H1 (cell line): ENCODE measurements at regions not wholly inside any gene's neighbourhood (a gene's known extent, or its start where the extent isn't known, plus 50 kb on each side); places are given as distances from the start of the nearest gene placed in this dataset.

Source experiments
- CTCF ChIA-PET: fragments of 300-600 bp; sonication (Branson Sonifier 250); formaldehyde crosslinking; loops from one replicate; lab custom pipeline; 2021; ENCODE audit not compliant: partially characterized antibody; lab: Charles Lee
- POLR2A ChIA-PET: fragments of 300-600 bp; sonication (Branson Sonifier 250); formaldehyde crosslinking; loops from one replicate; lab custom pipeline; 2021; ENCODE audit warnings: inconsistent platforms; ENCODE audit not compliant: partially characterized antibody; lab: Charles Lee
- DNase-seq, 2 experiments: peaks; one replicate each; pipeline versions ENCODE4 v3.0.0 to v3.0.0-alpha.2; 2010 to 2022; ENCODE audit warnings: low spot score in 2 of 2, low read depth in 1 of 2, mixed read lengths in 1 of 2
- FAIRE-seq: peaks from 2 replicates; lab custom pipeline; 2011; peaks lifted over from hg19 to GRCh38; lab: Jason Lieb, UNC
- H2AFZ ChIP-seq: 2 replicates; pipeline ENCODE4 v1.8.1; 2012; ENCODE audit warnings: low read length, inconsistent platforms
- H2AK5ac ChIP-seq: 2 replicates; pipeline ENCODE4 v1.6.1; 2013; ENCODE audit warnings: low read depth, low read length
- H2BK120ac ChIP-seq: replicated peaks from 2 replicates; pipeline ENCODE3; 2013; ENCODE audit warnings: low read depth, low read length, inconsistent platforms
- H2BK12ac ChIP-seq: 2 replicates; pipeline ENCODE4 v1.6.1; 2013; ENCODE audit warnings: low read depth, low read length
- H2BK15ac ChIP-seq: 2 replicates; pipeline ENCODE4 v1.6.1; 2013; ENCODE audit warnings: low read length
- H2BK20ac ChIP-seq: 2 replicates; pipeline ENCODE4 v1.6.1; 2013; ENCODE audit warnings: low read length
- H2BK5ac ChIP-seq: 2 replicates; pipeline ENCODE4 v1.6.1; 2013; ENCODE audit warnings: low read depth, low read length
- H3K14ac ChIP-seq: 2 replicates; pipeline ENCODE4 v1.6.1; 2013; ENCODE audit warnings: inconsistent platforms; ENCODE audit not compliant: insufficient read length
- H3K18ac ChIP-seq: 2 replicates; pipeline ENCODE4 v1.6.1; 2013; ENCODE audit warnings: low read length; ENCODE audit errors: extremely low read depth
- H3K23ac ChIP-seq: 2 replicates; pipeline ENCODE4 v1.6.1; 2013; ENCODE audit warnings: inconsistent platforms; ENCODE audit not compliant: insufficient read length
- H3K23me2 ChIP-seq: 2 replicates; pipeline ENCODE4 v1.6.1; 2013; ENCODE audit warnings: low read depth, low read length
- H3K27ac ChIP-seq: 2 replicates; pipeline ENCODE4 v1.6.1; 2011; ENCODE audit warnings: low read depth, low read length, inconsistent platforms
- H3K27me3 ChIP-seq, 4 experiments: replicated peaks in 1 of 4; 1 replicate in 1 of 4; 2 replicates in 3 of 4; pipeline versions ENCODE4 v1.6.1 to v1.8.1; 2011 to 2013; ENCODE audit warnings: low read length in 3 of 4, mild to moderate bottlenecking in 3 of 4, inconsistent platforms in 2 of 4, mixed read lengths in 2 of 4, moderate library complexity in 1 of 4; ENCODE audit not compliant: control insufficient read depth in 3 of 4, insufficient read depth in 3 of 4; ENCODE audit errors: extremely low read depth in 1 of 4
- H3K36me3 ChIP-seq, 4 experiments: 2 replicates each; pipeline versions ENCODE4 v1.6.1 to v1.8.1; 2011 to 2013; ENCODE audit warnings: mild to moderate bottlenecking in 4 of 4, low read length in 3 of 4, moderate library complexity in 2 of 4, control low read depth in 1 of 4, inconsistent platforms in 1 of 4; ENCODE audit not compliant: insufficient read depth in 4 of 4, control insufficient read depth in 2 of 4
- H3K4ac ChIP-seq: replicated peaks from 2 replicates; pipeline ENCODE3; 2013; ENCODE audit warnings: low read length, low read depth, mixed read lengths, inconsistent platforms; ENCODE audit not compliant: insufficient read length
- H3K4me1 ChIP-seq, 4 experiments: replicated peaks in 1 of 4; 1 replicate in 1 of 4; 2 replicates in 3 of 4; pipeline versions ENCODE4 v1.6.1 to v1.8.1; 2011 to 2013; ENCODE audit warnings: low read length in 3 of 4, inconsistent platforms in 2 of 4, mixed read lengths in 1 of 4; ENCODE audit not compliant: insufficient read depth in 4 of 4, control insufficient read depth in 3 of 4
- H3K4me2 ChIP-seq, 2 experiments: 2 replicates each; pipeline versions ENCODE4 v1.6.1 to v1.8.1; 2011 to 2013; ENCODE audit warnings: low read depth in 2 of 2, low read length in 2 of 2, control low read depth in 1 of 2, inconsistent platforms in 1 of 2, mild to moderate bottlenecking in 1 of 2; ENCODE audit not compliant: insufficient read depth in 1 of 2
- H3K4me3 ChIP-seq, 4 experiments: fragments of 200-600, 300-600 bp in 1 of 4; sonication (generic), shearing (Covaris generic), sonication (Bioruptor Twin) in 1 of 4; 2 replicates each; pipeline versions ENCODE4 v1.5.1 to v1.8.1; 2011 to 2016; ENCODE audit warnings: low read length in 4 of 4, low read depth in 3 of 4, control low read depth in 2 of 4, inconsistent platforms in 2 of 4, mild to moderate bottlenecking in 2 of 4, mixed read lengths in 1 of 4, moderate library complexity in 1 of 4; ENCODE audit not compliant: insufficient read depth in 2 of 4; ENCODE audit errors: extremely low read depth in 1 of 4
- H3K56ac ChIP-seq: replicated peaks from 2 replicates; pipeline ENCODE3; 2013; ENCODE audit warnings: low read depth, mild to moderate bottlenecking, mixed read lengths, low read length, inconsistent platforms; ENCODE audit not compliant: insufficient read length
- H3K79me1 ChIP-seq: 2 replicates; pipeline ENCODE4 v1.6.1; 2013; ENCODE audit warnings: low read depth, low read length, control low read depth
- H3K79me2 ChIP-seq, 2 experiments: 2 replicates each; pipeline versions ENCODE4 v1.6.1 to v1.8.1; 2012 to 2013; ENCODE audit warnings: low read length in 2 of 2, mild to moderate bottlenecking in 2 of 2, inconsistent platforms in 1 of 2; ENCODE audit not compliant: insufficient read depth in 2 of 2, control insufficient read depth in 1 of 2
- H3K9ac ChIP-seq, 4 experiments: replicated peaks in 1 of 4; 1 replicate in 1 of 4; 2 replicates in 3 of 4; pipeline versions ENCODE4 v1.6.1 to v1.8.1; 2011 to 2013; ENCODE audit warnings: low read depth in 3 of 4, low read length in 3 of 4, control low read depth in 2 of 4, mild to moderate bottlenecking in 2 of 4, moderate library complexity in 2 of 4, inconsistent platforms in 1 of 4; ENCODE audit errors: extremely low read depth in 1 of 4
- H3K9me3 ChIP-seq, 2 experiments: 2 replicates each; pipeline versions ENCODE4 v1.6.1 to v1.8.1; 2012 to 2013; ENCODE audit warnings: mild to moderate bottlenecking in 2 of 2, moderate library complexity in 2 of 2, control low read depth in 1 of 2, inconsistent platforms in 1 of 2, low read depth in 1 of 2, low read length in 1 of 2, mixed read lengths in 1 of 2; ENCODE audit not compliant: insufficient read depth in 2 of 2
- H4K20me1 ChIP-seq, 2 experiments: replicated peaks in 1 of 2; 2 replicates each; pipeline versions ENCODE3 to v1.8.1; 2011 to 2013; ENCODE audit warnings: inconsistent platforms in 2 of 2, low read length in 2 of 2, mild to moderate bottlenecking in 1 of 2; ENCODE audit not compliant: insufficient read depth in 2 of 2, control insufficient read depth in 1 of 2
- H4K5ac ChIP-seq: 2 replicates; pipeline ENCODE4 v1.6.1; 2013; ENCODE audit warnings: low read length, low read depth, mixed read lengths, inconsistent platforms; ENCODE audit not compliant: insufficient read length
- H4K8ac ChIP-seq: 2 replicates; pipeline ENCODE4 v1.8.0; 2013; ENCODE audit warnings: mild to moderate bottlenecking, moderate library complexity, low read length, inconsistent platforms; ENCODE audit not compliant: insufficient read depth; ENCODE audit errors: extremely low read depth
- H4K91ac ChIP-seq: replicated peaks from 2 replicates; pipeline ENCODE3; 2013; ENCODE audit warnings: low read length, mixed read lengths, inconsistent platforms; ENCODE audit not compliant: insufficient read length
- ASH2L ChIP-seq: fragments of 200-600, 300-600 bp; sonication (generic); IDR thresholded peaks from one replicate; pipeline ENCODE4 v1.7.1; 2017; ENCODE audit warnings: low read length
- CHD1 ChIP-seq: IDR thresholded peaks from 2 replicates; pipeline ENCODE4 v1.6.1; 2012; ENCODE audit warnings: low read depth, low read length, improper control_type of control experiment
- CREB1 ChIP-seq: IDR thresholded peaks from 2 replicates; pipeline ENCODE4 v1.6.1; 2012; ENCODE audit warnings: inconsistent platforms
- GABPA ChIP-seq: IDR thresholded peaks from 2 replicates; pipeline ENCODE4 v1.6.1; 2011; ENCODE audit warnings: mild to moderate bottlenecking, low read length, moderate library complexity, borderline replicate concordance; ENCODE audit not compliant: insufficient read depth
- JUND ChIP-seq: IDR thresholded peaks from 2 replicates; pipeline ENCODE4 v1.6.1; 2011; ENCODE audit warnings: mild to moderate bottlenecking, improper control_type of control experiment, low read length
- SP2 ChIP-seq: IDR thresholded peaks from 2 replicates; pipeline ENCODE4 v1.6.1; 2012; ENCODE audit warnings: mild to moderate bottlenecking, low read length, inconsistent platforms
- TCF12 ChIP-seq: IDR thresholded peaks from 2 replicates; pipeline ENCODE4 v1.6.1; 2011; ENCODE audit warnings: low read depth, mild to moderate bottlenecking, low read length
- ZNF274 ChIP-seq: IDR thresholded peaks from 2 replicates; pipeline ENCODE4 v1.7.0; 2012; ENCODE audit warnings: low read length, borderline replicate concordance; ENCODE audit errors: extremely low read depth
- whole genome bisulfite sequencing, 2 experiments: shearing (Covaris generic) in 1 of 2; methylation state at CpG; one replicate each; pipeline versions ENCODE4 v1.1.6 to v1.1.7; 2013 to 2015; ENCODE audit warnings: low lambda C conversion rate in 2 of 2, mixed read lengths in 2 of 2, inconsistent platforms in 1 of 2, low coverage in 1 of 2, missing lambda C conversion rate in 1 of 2; ENCODE audit not compliant: insufficient replicate concordance in 2 of 2, insufficient coverage in 1 of 2, insufficient read length in 1 of 2; ENCODE audit errors: extremely low coverage in 1 of 2, missing lambda C conversion rate in 1 of 2; 5-methylcytosine and 5-hydroxymethylcytosine counted together
- TF ChIP-seq, protein P1 (sequence below), 3 experiments: IDR thresholded peaks; 1 replicate in 2 of 3; 2 replicates in 1 of 3; pipeline versions ENCODE4 v1.5.1 to v1.6.1; 2011; ENCODE audit warnings: low read length in 3 of 3, mild to moderate bottlenecking in 3 of 3, inconsistent platforms in 2 of 3, low read depth in 1 of 3, moderate library complexity in 1 of 3; ENCODE audit not compliant: insufficient read depth in 1 of 3; ENCODE audit errors: control extremely low read depth in 1 of 3
- TF ChIP-seq, protein P2 (sequence below): IDR thresholded peaks from 2 replicates; pipeline ENCODE4 v1.6.1; 2012; ENCODE audit warnings: low read length, inconsistent platforms

DNA sequence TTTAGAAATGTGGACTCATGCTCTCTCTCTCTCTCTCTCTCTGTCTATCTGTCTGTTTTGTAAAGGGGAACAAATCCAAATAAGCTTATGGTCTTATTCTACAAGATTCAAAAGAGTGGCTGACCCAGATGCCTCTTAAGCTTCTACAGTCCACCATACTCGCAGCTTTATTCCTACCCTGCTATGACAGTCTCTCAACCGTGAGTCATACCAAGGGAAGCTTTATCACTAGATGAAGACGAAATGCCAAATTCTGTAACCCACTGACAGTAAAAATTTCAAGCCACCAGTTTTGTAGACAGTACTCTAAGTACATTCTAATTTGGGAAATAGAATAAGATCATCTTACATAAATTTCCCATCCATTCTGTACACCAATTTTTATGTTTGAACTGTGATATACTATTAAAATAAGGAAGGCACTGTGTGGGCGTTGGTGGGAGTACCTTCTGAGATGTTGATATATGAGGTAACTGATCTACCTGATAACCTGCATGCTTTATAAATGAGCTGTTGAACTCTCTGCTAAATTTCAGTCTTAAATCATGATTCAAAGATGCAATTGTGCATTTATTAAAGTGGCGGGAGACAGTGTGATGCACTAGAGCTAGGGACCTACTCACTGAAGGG is 153.2 kb downstream of the KLF6 start:
- no peak overlapping the region for H3K23ac ChIP-seq
- H3K27me3 ChIP-seq, result no peaks in the 10 kb centered on the region
- no peaks in the 10 kb centered on the region for H3K79me1 ChIP-seq
- H3K27ac ChIP-seq, result no peak overlapping the region
- no peaks in the 10 kb centered on the region for H3K4me1 ChIP-seq
- H2BK120ac ChIP-seq, result no peak overlapping the region
- no peak overlapping the region for H4K5ac ChIP-seq
- POLR2A ChIA-PET, result no interaction called here
- H3K18ac ChIP-seq, result no peak overlapping the region
- H2BK12ac ChIP-seq, result no peak overlapping the region
- no peaks in the 10 kb centered on the region for H4K20me1 ChIP-seq
- CTCF ChIA-PET, result interaction anchor here (0.7 to 1.0 kb wide), 3 partner anchors 16 to 786 kb away, joined by 3 to 4 read pairs (median 3); no protein-coding TSS in a partner anchor
- H4K91ac ChIP-seq, result no peak overlapping the region
- H3K56ac ChIP-seq, result no peak overlapping the region
- no peak overlapping the region for H2BK5ac ChIP-seq
- H2BK15ac ChIP-seq, result no peak overlapping the region
- DNase-seq, result no peak
- H3K4me3 ChIP-seq, result no peak overlapping the region
- H4K8ac ChIP-seq, result no peak overlapping the region
- no peak overlapping the region for H3K9ac ChIP-seq
- H2AFZ ChIP-seq, result no peak overlapping the region
- H3K4me2 ChIP-seq, result no peak overlapping the region
- no peak overlapping the region for H3K4ac ChIP-seq
- H3K79me2 ChIP-seq, result no peaks in the 10 kb centered on the region
- H3K36me3 ChIP-seq, result no peaks in the 10 kb centered on the region
- no peak overlapping the region for H2AK5ac ChIP-seq
- no peak overlapping the region for H3K14ac ChIP-seq
- H3K23me2 ChIP-seq, result no peaks in the 10 kb centered on the region
- 94% methylated on average over 5 of the region's 5 CpGs; no CpG with 5 or more reads in 1 of the 2 experiments for WGBS, 2 experiments
- FAIRE-seq, result no peak
- no peak overlapping the region for H2BK20ac ChIP-seq
- no peaks in the 10 kb centered on the region for H3K9me3 ChIP-seq
- TF ChIP-seq GABPA, result no peak
- TF ChIP-seq CHD1, result no peak
- no peak for TF ChIP-seq CREB1
- TF ChIP-seq SP2, result no peak
- TF ChIP-seq, protein P1, sequence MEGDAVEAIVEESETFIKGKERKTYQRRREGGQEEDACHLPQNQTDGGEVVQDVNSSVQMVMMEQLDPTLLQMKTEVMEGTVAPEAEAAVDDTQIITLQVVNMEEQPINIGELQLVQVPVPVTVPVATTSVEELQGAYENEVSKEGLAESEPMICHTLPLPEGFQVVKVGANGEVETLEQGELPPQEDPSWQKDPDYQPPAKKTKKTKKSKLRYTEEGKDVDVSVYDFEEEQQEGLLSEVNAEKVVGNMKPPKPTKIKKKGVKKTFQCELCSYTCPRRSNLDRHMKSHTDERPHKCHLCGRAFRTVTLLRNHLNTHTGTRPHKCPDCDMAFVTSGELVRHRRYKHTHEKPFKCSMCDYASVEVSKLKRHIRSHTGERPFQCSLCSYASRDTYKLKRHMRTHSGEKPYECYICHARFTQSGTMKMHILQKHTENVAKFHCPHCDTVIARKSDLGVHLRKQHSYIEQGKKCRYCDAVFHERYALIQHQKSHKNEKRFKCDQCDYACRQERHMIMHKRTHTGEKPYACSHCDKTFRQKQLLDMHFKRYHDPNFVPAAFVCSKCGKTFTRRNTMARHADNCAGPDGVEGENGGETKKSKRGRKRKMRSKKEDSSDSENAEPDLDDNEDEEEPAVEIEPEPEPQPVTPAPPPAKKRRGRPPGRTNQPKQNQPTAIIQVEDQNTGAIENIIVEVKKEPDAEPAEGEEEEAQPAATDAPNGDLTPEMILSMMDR (IDR thresholded peaks at IDR 0.05; ENCODE audit: control extremely low read depth in 1 of 3, insufficient read depth in 1 of 3, low read depth in 1 of 3, low read length in 3 of 3), result no peak
- no peak for TF ChIP-seq ZNF274
- TF ChIP-seq TCF12, result no peak
- TF ChIP-seq, protein P2, sequence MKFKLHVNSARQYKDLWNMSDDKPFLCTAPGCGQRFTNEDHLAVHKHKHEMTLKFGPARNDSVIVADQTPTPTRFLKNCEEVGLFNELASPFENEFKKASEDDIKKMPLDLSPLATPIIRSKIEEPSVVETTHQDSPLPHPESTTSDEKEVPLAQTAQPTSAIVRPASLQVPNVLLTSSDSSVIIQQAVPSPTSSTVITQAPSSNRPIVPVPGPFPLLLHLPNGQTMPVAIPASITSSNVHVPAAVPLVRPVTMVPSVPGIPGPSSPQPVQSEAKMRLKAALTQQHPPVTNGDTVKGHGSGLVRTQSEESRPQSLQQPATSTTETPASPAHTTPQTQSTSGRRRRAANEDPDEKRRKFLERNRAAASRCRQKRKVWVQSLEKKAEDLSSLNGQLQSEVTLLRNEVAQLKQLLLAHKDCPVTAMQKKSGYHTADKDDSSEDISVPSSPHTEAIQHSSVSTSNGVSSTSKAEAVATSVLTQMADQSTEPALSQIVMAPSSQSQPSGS, result no peak
- no peak for TF ChIP-seq ASH2L
- no peak for TF ChIP-seq JUND
